K562 (cell line): ENCODE measurements at regions not wholly inside any gene's neighbourhood (a gene's known extent, or its start where the extent isn't known, plus 50 kb on each side); places are given as distances from the start of the nearest gene placed in this dataset.

Experiments
- ARID3B ChIP-seq: fragments of 250-450 bp; sonication (Bioruptor Pico); IDR thresholded peaks from 2 replicates; pipeline ENCODE4 v1.4.0; 2020; ENCODE audit warnings: borderline replicate concordance
- EHMT2 ChIP-seq: fragments of 450-650 bp; IDR thresholded peaks from 2 replicates; pipeline ENCODE4 v1.6.1; 2018; ENCODE audit warnings: antibody characterized with exemption
- FOXJ3 ChIP-seq: sonication (generic); formaldehyde crosslinking; IDR thresholded peaks from 2 replicates; pipeline ENCODE4 v1.4.0; 2020; ENCODE audit warnings: mild to moderate bottlenecking, missing genetic modification reagents
- HDAC8 ChIP-seq: fragments of 450-650 bp; IDR thresholded peaks from 2 replicates; pipeline ENCODE4 v1.6.1; 2016; ENCODE audit warnings: mild to moderate bottlenecking, missing genetic modification characterization, moderate library complexity, missing compliant biosample characterization
- POLR2AphosphoS5 ChIP-seq: IDR thresholded peaks from 2 replicates; pipeline ENCODE4 v1.6.1; 2011; ENCODE audit warnings: mild to moderate bottlenecking, low read depth, low read length, moderate library complexity; ENCODE audit not compliant: control insufficient read depth, insufficient read depth
- REST ChIP-seq, 2 experiments: fragments of 450-650 bp; formaldehyde crosslinking in 1 of 2; IDR thresholded peaks; 2 replicates each; pipeline versions ENCODE4 v1.4.0 to v1.6.1; 2014 to 2020; ENCODE audit warnings: mild to moderate bottlenecking in 2 of 2, borderline replicate concordance in 1 of 2, low read depth in 1 of 2
- SMARCA5 ChIP-seq: fragments of 450-650 bp; IDR thresholded peaks from 2 replicates; pipeline ENCODE4 v1.6.1; 2016
- YY1 ChIP-seq, 3 experiments: IDR thresholded peaks; 2 replicates each; pipeline ENCODE4 v1.6.1; 2011; ENCODE audit warnings: low read length in 2 of 3, mild to moderate bottlenecking in 2 of 3, moderate library complexity in 2 of 3, borderline replicate concordance in 1 of 3, control low read depth in 1 of 3, low read depth in 1 of 3; ENCODE audit not compliant: insufficient read depth in 3 of 3, insufficient replicate concordance in 2 of 3, control insufficient read depth in 1 of 3, insufficient read length in 1 of 3; ENCODE audit errors: extremely low read depth in 1 of 3
- ZKSCAN1 ChIP-seq: fragments of 150-350 bp; IDR thresholded peaks from 2 replicates; pipeline ENCODE4 v1.6.1; 2016; ENCODE audit warnings: low read depth, low read length
- TF ChIP-seq, protein P1 (sequence below): sonication (generic); formaldehyde crosslinking; IDR thresholded peaks from 2 replicates; pipeline ENCODE4 v1.8.1; 2022; ENCODE audit warnings: missing genetic modification reagents

DNA sequence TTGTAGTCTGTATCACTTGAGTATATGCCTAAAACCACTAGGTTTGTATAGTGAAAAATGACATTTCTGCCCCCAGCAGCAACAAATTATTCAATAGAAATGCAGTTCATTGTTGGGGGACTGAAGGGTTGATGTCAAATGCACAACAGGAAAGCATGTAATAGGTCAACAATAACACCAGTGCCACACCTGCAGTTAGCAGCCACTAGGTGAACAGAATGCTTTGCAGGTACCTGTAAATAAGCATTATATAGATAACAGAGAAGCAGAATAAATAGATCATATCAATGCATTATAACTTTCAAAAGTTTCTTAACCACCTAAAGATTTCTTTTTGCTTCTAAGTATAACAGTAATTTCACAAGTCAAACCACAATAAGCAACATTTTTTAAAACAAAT is 435.9 kb upstream of the DMAC1 start:
- no peak for TF ChIP-seq EHMT2
- no peak for TF ChIP-seq SMARCA5
- TF ChIP-seq REST (IDR thresholded peaks at IDR 0.05; ENCODE audit: borderline replicate concordance), result no peak
- TF ChIP-seq REST (CRISPR knock-in tag; IDR thresholded peaks at IDR 0.05; ENCODE audit: low read depth), result no peak
- no peak for TF ChIP-seq ARID3B (CRISPR knock-in tag)
- TF ChIP-seq, protein P1, sequence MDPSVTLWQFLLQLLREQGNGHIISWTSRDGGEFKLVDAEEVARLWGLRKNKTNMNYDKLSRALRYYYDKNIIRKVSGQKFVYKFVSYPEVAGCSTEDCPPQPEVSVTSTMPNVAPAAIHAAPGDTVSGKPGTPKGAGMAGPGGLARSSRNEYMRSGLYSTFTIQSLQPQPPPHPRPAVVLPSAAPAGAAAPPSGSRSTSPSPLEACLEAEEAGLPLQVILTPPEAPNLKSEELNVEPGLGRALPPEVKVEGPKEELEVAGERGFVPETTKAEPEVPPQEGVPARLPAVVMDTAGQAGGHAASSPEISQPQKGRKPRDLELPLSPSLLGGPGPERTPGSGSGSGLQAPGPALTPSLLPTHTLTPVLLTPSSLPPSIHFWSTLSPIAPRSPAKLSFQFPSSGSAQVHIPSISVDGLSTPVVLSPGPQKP (CRISPR knock-in tag), result no peak
- TF ChIP-seq FOXJ3, result no peak
- TF ChIP-seq POLR2AphosphoS5, result no peak
- no peak for TF ChIP-seq ZKSCAN1
- TF ChIP-seq YY1 (IDR thresholded peaks at IDR 0.05; ENCODE audit: borderline replicate concordance in 1 of 3, control insufficient read depth in 1 of 3, extremely low read depth in 1 of 3, insufficient read depth in 3 of 3, insufficient read length in 1 of 3, insufficient replicate concordance in 2 of 3, low read depth in 1 of 3, low read length in 2 of 3), result no peak
- no peak for TF ChIP-seq HDAC8 (tag)
